HG03575 (cell line): ENCODE measurements at regions not wholly inside any gene's neighbourhood (a gene's known extent, or its start where the extent isn't known, plus 50 kb on each side); places are given as distances from the start of the nearest gene placed in this dataset.
A peak's percentile ranks its signal among the peaks of the same experiment; 100 is the strongest.

Experiments used
- ATAC-seq: cut with Tn5 transposase; IDR thresholded peaks from one replicate; pipeline ENCODE4 v1.9.1; 2021; ENCODE audit not compliant: unreplicated experiment, insufficient number of reproducible peaks, low FRiP score; ENCODE audit errors: extremely low read depth

- no peak for ATAC-seq
Observed at GRCh38 chr19:30144242-30144758, 202.3 kb downstream of the URI1 start.

GRCh38 chr19:30144802-30145201, 202.8 kb downstream of the URI1 start:
- no peak for ATAC-seq

- no peak for ATAC-seq
Observed at GRCh38 chr19:30145467-30145866, 203.4 kb downstream of the URI1 start.

- no peak for ATAC-seq
Observed at GRCh38 chr19:30146346-30146745, 204.3 kb downstream of the URI1 start.

- no peak for ATAC-seq
Observed at GRCh38 chr19:30148039-30148790, 206.2 kb downstream of the URI1 start.

- no peak for ATAC-seq
Observed at GRCh38 chr19:30148803-30149202, 206.8 kb downstream of the URI1 start.

GRCh38 chr19:30149300-30149699, 207.3 kb downstream of the URI1 start:
- no peak for ATAC-seq

- no peak for ATAC-seq
Observed at GRCh38 chr19:30150626-30151025, 208.6 kb downstream of the URI1 start.

- ATAC-seq: no peak
Observed at GRCh38 chr19:30151081-30151480, 209.0 kb downstream of the URI1 start.

- ATAC-seq: no peak
Observed at GRCh38 chr19:30152510-30153291, 210.7 kb downstream of the URI1 start.

GRCh38 chr19:30153326-30154210, 211.5 kb downstream of the URI1 start:
- ATAC-seq: peak; percentile 68

- no peak for ATAC-seq
Observed at GRCh38 chr19:30154410-30154809, 212.4 kb downstream of the URI1 start.

- no peak for ATAC-seq
Observed at GRCh38 chr19:30155381-30156200, 213.6 kb downstream of the URI1 start.

- no peak for ATAC-seq
Observed at GRCh38 chr19:30156646-30157045, 214.6 kb downstream of the URI1 start.

- ATAC-seq: no peak
Observed at GRCh38 chr19:30158067-30158892, 213.9 kb upstream of the ZNF536 start.

GRCh38 chr19:30158893-30159245, 213.3 kb upstream of the ZNF536 start:
- no peak for ATAC-seq

GRCh38 chr19:30159636-30160035, 212.5 kb upstream of the ZNF536 start:
- no peak for ATAC-seq

- no peak for ATAC-seq
Observed at GRCh38 chr19:30160426-30160825, 211.8 kb upstream of the ZNF536 start.
